Transverse colon (tissue), 4 donors: ENCODE measurements at regions not wholly inside any gene's neighbourhood (a gene's known extent, or its start where the extent isn't known, plus 50 kb on each side); places are given as distances from the start of the nearest gene placed in this dataset.
"Not testable (repeated sequence)": the region's sequence is repeated elsewhere in the genome, so short reads cannot be mapped to it uniquely, and the experiment has no call there.

Experiments used
- DNase-seq: peaks from one replicate; pipeline ENCODE4 v3.0.0-alpha.2; 2019
- H3K27ac ChIP-seq, 4 donors: fragments of 200-600 bp; sonication (generic); 2 replicates each; pipeline ENCODE4 v1.5.1; 2016 to 2018; ENCODE audit warnings: inconsistent platforms in 4 of 4
- H3K27me3 ChIP-seq: fragments of 200-600 bp; sonication (generic); 2 replicates; pipeline ENCODE4 v1.5.1; 2017; ENCODE audit warnings: inconsistent platforms
- H3K36me3 ChIP-seq, 4 donors: fragments of 200-600 bp; sonication (generic); 2 replicates each; pipeline ENCODE4 v1.5.1; 2017 to 2019; ENCODE audit warnings: inconsistent platforms in 4 of 4
- H3K4me1 ChIP-seq, 4 donors: fragments of 200-600 bp; sonication (generic); 2 replicates each; pipeline ENCODE4 v1.5.1; 2017 to 2020; ENCODE audit warnings: inconsistent platforms in 4 of 4
- H3K4me3 ChIP-seq, 4 donors: fragments of 200-600 bp; sonication (generic); 1 replicate in 1 of 4; 2 replicates in 3 of 4; pipeline versions ENCODE4 v1.5.1 to v1.6.1; 2017 to 2019; ENCODE audit warnings: inconsistent platforms in 4 of 4
- H3K9me3 ChIP-seq, 2 donors: fragments of 200-600 bp; sonication (generic); 2 replicates each; pipeline ENCODE4 v1.5.1; 2017 to 2019; ENCODE audit warnings: inconsistent platforms in 2 of 2
- EP300 ChIP-seq: sonication (generic); formaldehyde crosslinking; IDR thresholded peaks from one replicate; pipeline ENCODE4 v1.6.1; 2017; ENCODE audit warnings: antibody characterized with exemption, low read depth
- POLR2A ChIP-seq: fragments of 450-650 bp; IDR thresholded peaks from one replicate; pipeline ENCODE4 v1.6.1; 2016; ENCODE audit warnings: antibody characterized with exemption, mild to moderate bottlenecking, moderate library complexity
- POLR2AphosphoS5 ChIP-seq, 3 donors: sonication (generic); formaldehyde crosslinking; IDR thresholded peaks; one replicate each; pipeline ENCODE4 v1.6.1; 2016; ENCODE audit warnings: antibody characterized with exemption in 3 of 3
- WGBS, 2 donors: methylation state at CpG; one replicate each; pipeline ENCODE4 v1.1.5; 2018; ENCODE audit warnings: low coverage in 1 of 2; 5-methylcytosine and 5-hydroxymethylcytosine counted together
- in situ Hi-C, 4 donors: fragments of 200-750 bp; cut with MboI; loops; one replicate each; pipeline versions ENCODE4 v1.15.0 to v1.15.1; 2017; ENCODE audit warnings: low sequenced_read_pairs in 3 of 4, low pct_ligation_motif_present in 1 of 4, low pct_unique_long_range_greater_than_20kb in 1 of 4
- intact Hi-C: fragments of 100-400 bp; cut with DNase I; formaldehyde crosslinking; loops from one replicate; pipeline ENCODE4 v1.15.1; 2023; ENCODE audit warnings: low total_unique reads
- TF ChIP-seq, protein P1 (sequence below), 5 experiments: fragments of 200-600 bp in 3 of 5; fragments of 450-650 bp in 2 of 5; sonication (generic) in 3 of 5; IDR thresholded peaks; 1 replicate in 2 of 5; 2 replicates in 3 of 5; pipeline ENCODE4 v1.5.1; 2016 to 2017; ENCODE audit warnings: antibody characterized with exemption in 5 of 5, inconsistent platforms in 3 of 5, mild to moderate bottlenecking in 2 of 5, moderate library complexity in 1 of 5

- 50 to 82% methylated on average over 1 of the region's 1 CpG for WGBS, 2 donors
- no peak for DNase-seq
- TF ChIP-seq POLR2AphosphoS5 (IDR thresholded peaks at IDR 0.05): no peak
- TF ChIP-seq, protein P1, sequence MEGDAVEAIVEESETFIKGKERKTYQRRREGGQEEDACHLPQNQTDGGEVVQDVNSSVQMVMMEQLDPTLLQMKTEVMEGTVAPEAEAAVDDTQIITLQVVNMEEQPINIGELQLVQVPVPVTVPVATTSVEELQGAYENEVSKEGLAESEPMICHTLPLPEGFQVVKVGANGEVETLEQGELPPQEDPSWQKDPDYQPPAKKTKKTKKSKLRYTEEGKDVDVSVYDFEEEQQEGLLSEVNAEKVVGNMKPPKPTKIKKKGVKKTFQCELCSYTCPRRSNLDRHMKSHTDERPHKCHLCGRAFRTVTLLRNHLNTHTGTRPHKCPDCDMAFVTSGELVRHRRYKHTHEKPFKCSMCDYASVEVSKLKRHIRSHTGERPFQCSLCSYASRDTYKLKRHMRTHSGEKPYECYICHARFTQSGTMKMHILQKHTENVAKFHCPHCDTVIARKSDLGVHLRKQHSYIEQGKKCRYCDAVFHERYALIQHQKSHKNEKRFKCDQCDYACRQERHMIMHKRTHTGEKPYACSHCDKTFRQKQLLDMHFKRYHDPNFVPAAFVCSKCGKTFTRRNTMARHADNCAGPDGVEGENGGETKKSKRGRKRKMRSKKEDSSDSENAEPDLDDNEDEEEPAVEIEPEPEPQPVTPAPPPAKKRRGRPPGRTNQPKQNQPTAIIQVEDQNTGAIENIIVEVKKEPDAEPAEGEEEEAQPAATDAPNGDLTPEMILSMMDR (IDR thresholded peaks at IDR 0.05): no peak
- TF ChIP-seq EP300: no peak
- no peak for TF ChIP-seq POLR2A
- Histone ChIP-seq H3K9me3 (no peaks in the 10 kb centered on the region), H3K27ac (no peak overlapping the region), H3K4me3 (no peak overlapping the region), H3K27me3 (no peaks in the 10 kb centered on the region), H3K36me3 (no peaks in the 10 kb centered on the region), H3K4me1 (peaks cover 0 to 17% (median 2%) of the 10 kb centered on the region in 4 donors)
- in situ Hi-C loops (no loop called here), intact Hi-C loops (no loop called here)
These were observed 97.5 kb downstream of the PLSCR2 start for GRCh38 chr3:146371902-146372301.

DNA sequence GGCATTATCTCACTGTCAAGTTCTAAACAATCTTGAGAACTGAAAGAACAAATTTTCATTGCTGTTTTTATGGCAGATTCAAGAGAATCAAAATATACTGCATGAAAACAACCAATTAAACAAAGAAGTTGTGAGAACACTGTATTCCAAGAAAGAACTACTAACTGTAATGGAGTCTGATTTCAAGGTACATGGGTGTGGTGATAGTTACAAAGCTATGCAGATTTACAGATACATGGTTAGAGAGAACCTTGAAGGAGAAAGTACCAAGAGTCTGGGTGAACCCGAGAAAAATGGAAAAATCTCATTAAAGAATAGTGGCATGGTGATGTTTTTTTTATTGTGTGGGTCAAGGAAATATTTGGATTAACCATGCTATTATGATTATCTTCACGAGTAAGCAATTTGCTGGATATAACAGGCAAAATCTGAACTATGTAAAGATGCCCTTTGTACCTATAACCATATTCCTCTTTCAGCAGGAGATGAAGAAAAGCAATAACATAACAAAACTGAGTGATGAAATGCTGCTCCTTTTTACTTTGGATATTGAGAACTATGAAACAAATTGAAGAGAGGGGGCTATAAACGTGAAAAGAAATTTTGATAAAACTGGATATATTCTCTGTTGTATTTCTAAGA, 100.4 kb downstream of the PLSCR2 start:
- Histone ChIP-seq H3K9me3 (no peaks in the 10 kb centered on the region), H3K27me3 (no peaks in the 10 kb centered on the region), H3K4me1 (peaks cover 0 to 17% (median 2%) of the 10 kb centered on the region in 4 donors), H3K27ac (peak overlapping the region; percentile 6 to 48 (median 8)), H3K4me3 (no peak overlapping the region), H3K36me3 (no peaks in the 10 kb centered on the region)
- TF ChIP-seq POLR2A: no peak
- no peak for TF ChIP-seq POLR2AphosphoS5 (IDR thresholded peaks at IDR 0.05)
- no peak for DNase-seq
- 42 to 52% methylated on average over 3 of the region's 3 CpGs for WGBS, 2 donors
- in situ Hi-C loops: no loop called here
- intact Hi-C loops: no loop called here

DNA sequence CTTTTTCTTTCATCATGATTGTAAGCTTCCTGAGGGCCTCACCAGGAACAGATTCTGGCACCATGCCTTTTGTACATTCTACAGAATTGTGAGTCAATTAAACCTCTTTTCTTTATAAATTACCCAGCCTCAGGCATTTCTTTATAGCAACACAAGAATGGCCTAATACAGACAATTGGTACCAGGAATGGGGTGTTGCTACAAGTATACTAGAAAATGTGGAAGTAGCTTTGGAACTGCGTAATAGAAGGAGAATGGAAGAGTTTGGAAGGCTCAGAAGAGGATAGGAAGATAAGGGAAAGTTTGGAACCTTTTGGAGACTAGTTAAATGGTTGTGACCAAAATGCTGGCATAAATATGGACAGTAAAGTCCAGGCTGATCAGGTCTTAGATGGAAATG, 108.9 kb upstream of the PLSCR4 start:
- DNase-seq: no peak
- Histone ChIP-seq H3K36me3 (no peaks in the 10 kb centered on the region), H3K27me3 (no peaks in the 10 kb centered on the region), H3K4me1 (no peaks in the 10 kb centered on the region), H3K9me3 (no peaks in the 10 kb centered on the region), H3K4me3 (no peak overlapping the region), H3K27ac (no peak overlapping the region)
- intact Hi-C loops (no loop called here), in situ Hi-C loops (no loop called here)
- WGBS, 2 donors: 77 to 79% methylated on average over 1 of the region's 1 CpG
- TF ChIP-seq POLR2AphosphoS5 (IDR thresholded peaks at IDR 0.05) (no peak), EP300 (no peak), POLR2A (no peak)
- TF ChIP-seq, protein P1 (IDR thresholded peaks at IDR 0.05): no peak

- H3K27ac ChIP-seq, in situ Hi-C loops, H3K36me3 ChIP-seq: not testable (repeated sequence)
These were observed 103.5 kb upstream of the PLSCR4 start for GRCh38 chr3:146354421-146354820.

DNA sequence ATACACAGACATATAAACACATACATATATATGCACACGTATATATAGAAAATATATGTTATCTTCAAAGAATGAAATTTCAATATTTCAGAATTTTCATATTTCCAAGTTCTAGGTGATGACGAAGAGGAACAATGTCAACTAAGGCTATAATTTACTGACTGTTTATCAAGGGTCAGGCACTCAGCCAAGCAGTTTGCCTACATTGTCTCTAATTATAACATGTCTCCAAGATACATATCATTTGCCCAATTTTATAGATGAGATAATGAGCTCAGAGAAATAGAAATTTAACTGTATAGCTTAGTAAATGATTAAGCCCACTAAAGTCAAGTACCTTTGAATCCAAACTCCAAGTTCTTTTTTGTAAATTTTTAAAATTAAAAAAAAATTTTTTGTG, 99.9 kb upstream of the PLSCR4 start:
- H3K27ac ChIP-seq: no peak overlapping the region
- no peaks in the 10 kb centered on the region for H3K9me3 ChIP-seq
- peak; percentile 41 for DNase-seq
- WGBS, 2 donors: 47 to 62% methylated on average over 2 of the region's 2 CpGs
- in situ Hi-C loops (no loop called here), intact Hi-C loops (no loop called here)
- no peaks in the 10 kb centered on the region for H3K36me3 ChIP-seq
- TF ChIP-seq EP300 (no peak), POLR2A (no peak), POLR2AphosphoS5 (IDR thresholded peaks at IDR 0.05) (no peak)
- TF ChIP-seq, protein P1 (IDR thresholded peaks at IDR 0.05): no peak
- peaks cover 0 to 4% (median 0%) of the 10 kb centered on the region in 4 donors for H3K4me1 ChIP-seq
- H3K27me3 ChIP-seq: no peaks in the 10 kb centered on the region
- H3K4me3 ChIP-seq: no peak overlapping the region

More at GRCh38 chr3:146354421-146354820, 103.5 kb upstream of the PLSCR4 start:
- WGBS, 2 donors: 84 to 88% methylated on average over 6 of the region's 6 CpGs
- DNase-seq, H3K9me3 ChIP-seq, H3K4me3 ChIP-seq, H3K4me1 ChIP-seq, H3K27me3 ChIP-seq, intact Hi-C loops: not testable (repeated sequence)
